ENCODE measurements at regions not wholly inside any gene's neighbourhood (a gene's known extent, or its start where the extent isn't known, plus 50 kb on each side); places are given as distances from the start of the nearest gene placed in this dataset.

GRCh38 chr6:79302341-79302740 is 67.9 kb upstream of the HMGN3 start:
- TF ChIP-seq BACH2 (CRISPR knock-in tag; IDR thresholded peaks at IDR 0.05; ENCODE audit: borderline replicate concordance) (no peak), RARB (CRISPR knock-in tag; IDR thresholded peaks at IDR 0.05) (no peak), ZFP30 (CRISPR knock-in tag; IDR thresholded peaks at IDR 0.05) (no peak), ZNF8 (CRISPR knock-in tag; IDR thresholded peaks at IDR 0.05) (no peak), ZNF70 (CRISPR knock-in tag; IDR thresholded peaks at IDR 0.05) (no peak), TCF4 (CRISPR knock-in tag; IDR thresholded peaks at IDR 0.05; ENCODE audit: borderline replicate concordance) (no peak), POU6F1 (CRISPR knock-in tag; IDR thresholded peaks at IDR 0.05; ENCODE audit: borderline replicate concordance, low read depth) (no peak), OSR1 (CRISPR knock-in tag; IDR thresholded peaks at IDR 0.05) (no peak), PPARA (CRISPR knock-in tag; IDR thresholded peaks at IDR 0.05; ENCODE audit: borderline replicate concordance) (no peak)
- TF ChIP-seq, protein P1, sequence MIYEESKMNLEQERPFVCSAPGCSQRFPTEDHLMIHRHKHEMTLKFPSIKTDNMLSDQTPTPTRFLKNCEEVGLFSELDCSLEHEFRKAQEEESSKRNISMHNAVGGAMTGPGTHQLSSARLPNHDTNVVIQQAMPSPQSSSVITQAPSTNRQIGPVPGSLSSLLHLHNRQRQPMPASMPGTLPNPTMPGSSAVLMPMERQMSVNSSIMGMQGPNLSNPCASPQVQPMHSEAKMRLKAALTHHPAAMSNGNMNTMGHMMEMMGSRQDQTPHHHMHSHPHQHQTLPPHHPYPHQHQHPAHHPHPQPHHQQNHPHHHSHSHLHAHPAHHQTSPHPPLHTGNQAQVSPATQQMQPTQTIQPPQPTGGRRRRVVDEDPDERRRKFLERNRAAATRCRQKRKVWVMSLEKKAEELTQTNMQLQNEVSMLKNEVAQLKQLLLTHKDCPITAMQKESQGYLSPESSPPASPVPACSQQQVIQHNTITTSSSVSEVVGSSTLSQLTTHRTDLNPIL (CRISPR knock-in tag; IDR thresholded peaks at IDR 0.05; ENCODE audit: low read depth), result no peak
